ENCODE measurements at regions not wholly inside any gene's neighbourhood (a gene's known extent, or its start where the extent isn't known, plus 50 kb on each side); places are given as distances from the start of the nearest gene placed in this dataset.

- H3K4me2 ChIP-seq (ENCODE audit: insufficient read depth, insufficient read length, low read length): no peak overlapping the region
- H3K23me2 ChIP-seq (ENCODE audit: insufficient read length, low read depth, low read length, poor library complexity, severe bottlenecking): no peaks in the 10 kb centered on the region
- H3K79me2 ChIP-seq (ENCODE audit: insufficient read depth, low read length): no peaks in the 10 kb centered on the region
- no peak overlapping the region for H4K5ac ChIP-seq (ENCODE audit: insufficient read length, low read depth, low read length)
- no peaks in the 10 kb centered on the region for H3K27me3 Mint-ChIP-seq (ENCODE audit: low read depth)
- H3K9ac ChIP-seq (ENCODE audit: extremely low read depth, insufficient read length, low read length): no peak overlapping the region
- H2BK15ac ChIP-seq (ENCODE audit: low read depth, low read length): no peak overlapping the region
- no peak overlapping the region for H3K14ac ChIP-seq (ENCODE audit: insufficient read depth, low read length)
- H2AK5ac ChIP-seq (ENCODE audit: insufficient read length, low read length): no peak overlapping the region
- H3K79me1 ChIP-seq (ENCODE audit: insufficient read depth, low read depth, low read length, poor library complexity, severe bottlenecking): no peaks in the 10 kb centered on the region
- no peak overlapping the region for H2BK20ac ChIP-seq (ENCODE audit: low read depth, low read length, poor library complexity, severe bottlenecking)
- no peak overlapping the region for H3K4ac ChIP-seq (ENCODE audit: low read depth, low read length)
- peaks cover 1% of the 10 kb centered on the region for H3K9me3 ChIP-seq (ENCODE audit: control insufficient read depth, low read depth, low read length)
- H2AFZ ChIP-seq (ENCODE audit: low read length): no peak overlapping the region
- peaks cover 14 to 40% (median 14%) of the 10 kb centered on the region in 3 experiments for H3K36me3 Mint-ChIP-seq (ENCODE audit: insufficient read depth in 1 of 3, low read depth in 3 of 3)
- no peak overlapping the region for H2BK12ac ChIP-seq (ENCODE audit: insufficient read length, low read depth, low read length)
- no peak overlapping the region for H3K27ac Mint-ChIP-seq
- H3K18ac ChIP-seq (ENCODE audit: insufficient read length, low read depth, low read length): no peak overlapping the region
- H3K4me1 Mint-ChIP-seq: peaks cover 19 to 37% of the 10 kb centered on the region in 2 experiments
- H3K23ac ChIP-seq (ENCODE audit: insufficient read length, low read depth, low read length): no peak overlapping the region
- no peak overlapping the region for H4K91ac ChIP-seq (ENCODE audit: insufficient read length, low read depth, low read length)
- no peak for TF ChIP-seq CTCF (conservative IDR thresholded peaks at IDR 0.05)
- H2BK120ac ChIP-seq (ENCODE audit: low read depth, low read length, poor library complexity, severe bottlenecking): no peak overlapping the region
- H3K56ac ChIP-seq (ENCODE audit: insufficient read length, low read depth, low read length): no peak overlapping the region
- WGBS (ENCODE audit: extremely low coverage, insufficient read length, low lambda C conversion rate): no CpG with 5 or more reads among the region's 3 CpGs
- no peak overlapping the region for H3K27ac ChIP-seq (ENCODE audit: insufficient read length, low read depth, low read length)
- no peak for DNase-seq
- no peaks in the 10 kb centered on the region for H4K20me1 ChIP-seq (ENCODE audit: control insufficient read depth, insufficient read depth, insufficient read length)
- H3K27me3 ChIP-seq (ENCODE audit: insufficient read depth, low read length): no peaks in the 10 kb centered on the region
- H3K4me1 ChIP-seq (ENCODE audit: insufficient read depth, low read length): no peaks in the 10 kb centered on the region
- H3T11ph ChIP-seq (ENCODE audit: low read length): no peak overlapping the region
- H3K9me3 Mint-ChIP-seq: peaks cover 20 to 22% of the 10 kb centered on the region in 2 experiments
- H4K8ac ChIP-seq (replicated peaks; ENCODE audit: insufficient read length, low read depth, low read length): no peak overlapping the region
- no peak overlapping the region for H3K4me3 Mint-ChIP-seq
- no peak overlapping the region for H2BK5ac ChIP-seq (ENCODE audit: insufficient read length, low read length)
These were observed 460.9 kb downstream of the RIT2 start for GRCh38 chr18:42654556-42654955.
